NOMO-1 treated with dmso at 0.1 percent for 144 hours (cell line): ENCODE measurements at regions not wholly inside any gene's neighbourhood (a gene's known extent, or its start where the extent isn't known, plus 50 kb on each side); places are given as distances from the start of the nearest gene placed in this dataset.
A peak's percentile ranks its signal among the peaks of the same experiment; 100 is the strongest.
"Not testable (repeated sequence)": the region's sequence is repeated elsewhere in the genome, so short reads cannot be mapped to it uniquely, and the experiment has no call there.

Source experiments
- DNase-seq: peaks from one replicate; lab custom pipeline; 2025; ENCODE audit not compliant: unreplicated experiment; lab: John Stamatoyannopoulos, UW

DNA sequence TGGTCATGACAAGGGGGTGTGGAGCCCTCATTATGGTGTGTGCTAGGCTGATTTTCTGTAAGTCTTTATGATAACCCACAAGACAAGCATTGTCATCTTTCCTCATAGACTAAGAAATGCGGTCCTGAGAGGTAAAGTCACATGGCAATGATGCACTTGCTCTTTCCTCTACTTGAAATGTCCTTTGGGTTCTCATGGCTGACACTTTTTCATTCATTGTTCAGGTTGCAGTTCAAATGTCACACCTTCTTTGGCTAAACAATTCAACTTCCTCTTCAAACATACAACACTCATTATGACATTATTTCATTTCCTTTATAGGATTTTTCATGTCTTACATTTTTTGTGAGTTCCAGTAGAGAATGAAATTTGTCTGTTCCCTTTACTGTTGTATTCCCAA is 323.6 kb upstream of the PRR16 start:
- no peak for DNase-seq

DNA sequence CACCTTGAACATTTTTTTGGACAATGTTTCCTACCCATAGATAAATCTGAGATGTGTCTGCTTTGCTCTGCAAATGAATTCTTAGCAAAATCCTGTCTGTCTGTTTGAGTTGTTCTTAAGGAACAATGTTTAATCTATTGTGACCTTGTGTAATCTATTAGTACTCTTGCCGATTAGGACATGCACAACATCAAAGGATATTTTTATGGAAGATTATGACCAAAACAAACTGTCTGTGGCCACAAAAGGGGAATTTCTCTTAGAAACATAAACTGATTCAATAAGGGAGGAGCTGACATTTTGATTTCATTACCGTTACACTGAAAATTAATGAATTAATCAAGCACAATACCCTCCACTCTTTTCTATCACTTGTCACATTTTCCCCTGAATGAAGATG is 323.0 kb upstream of the PRR16 start:
- DNase-seq: no peak

- DNase-seq: no peak
These were observed 317.3 kb upstream of the PRR16 start for GRCh38 chr5:120146787-120147186.

GRCh38 chr5:120147911-120148310 is 316.2 kb upstream of the PRR16 start:
- DNase-seq: not testable (repeated sequence)

DNA sequence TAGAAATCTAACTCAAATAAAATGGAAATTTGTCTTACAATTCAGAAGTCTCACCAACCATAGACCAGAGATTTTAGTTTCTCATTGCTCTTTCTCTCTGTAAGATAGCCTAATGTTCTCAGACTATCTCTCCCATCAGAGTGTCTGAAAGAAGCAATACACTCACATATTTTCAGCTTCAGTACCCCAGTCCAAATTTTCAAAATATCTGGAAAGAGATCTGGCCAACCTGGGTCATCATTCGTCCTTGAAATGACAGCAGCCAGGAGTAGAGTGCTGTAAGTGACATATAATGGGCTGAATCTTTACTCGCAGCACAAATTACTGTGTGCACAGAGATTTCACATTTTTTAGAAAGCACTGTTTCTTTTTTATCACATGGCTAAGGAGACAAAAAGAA is 313.3 kb upstream of the PRR16 start:
- DNase-seq: no peak

GRCh38 chr5:120151181-120151580 is 312.9 kb upstream of the PRR16 start:
- DNase-seq: no peak

DNA sequence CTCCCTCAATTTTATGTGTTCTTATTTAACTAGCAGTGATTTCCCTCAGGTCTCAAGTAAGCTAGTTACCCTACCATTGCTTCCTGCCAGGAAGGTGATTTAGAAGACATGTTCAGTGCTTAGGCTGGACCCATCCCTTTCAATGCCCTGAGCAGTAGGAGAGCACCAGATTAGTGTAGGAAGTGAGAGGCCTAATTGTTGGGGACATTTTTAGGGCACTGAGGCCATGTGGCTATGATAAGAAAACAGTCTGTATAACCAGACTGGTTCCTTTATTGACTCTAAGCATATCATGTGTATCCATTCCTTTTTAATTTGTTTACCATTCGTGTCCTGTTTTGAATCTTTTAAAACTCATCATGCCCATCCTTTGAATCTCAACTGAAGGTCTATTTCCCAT is 312.3 kb upstream of the PRR16 start:
- no peak for DNase-seq

DNA sequence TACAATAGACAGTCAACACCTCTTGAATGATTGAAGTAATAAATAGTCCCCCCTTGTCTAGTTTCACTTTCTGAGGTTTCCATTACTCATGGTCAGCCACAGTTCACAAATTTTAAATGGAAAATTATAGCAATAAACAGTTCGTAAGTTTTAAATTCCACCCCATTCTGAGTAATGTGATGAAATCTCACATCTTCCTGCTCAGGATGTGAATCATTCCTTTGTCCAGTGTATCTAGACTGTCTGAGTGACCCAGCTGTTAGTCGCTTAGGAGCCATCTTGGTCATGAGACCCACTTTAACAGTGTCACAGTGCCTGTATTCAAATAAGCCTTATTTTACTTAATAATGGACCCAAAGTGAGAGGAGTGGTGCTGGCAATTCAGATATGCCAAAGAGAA is 311.6 kb upstream of the PRR16 start:
- no peak for DNase-seq

DNA sequence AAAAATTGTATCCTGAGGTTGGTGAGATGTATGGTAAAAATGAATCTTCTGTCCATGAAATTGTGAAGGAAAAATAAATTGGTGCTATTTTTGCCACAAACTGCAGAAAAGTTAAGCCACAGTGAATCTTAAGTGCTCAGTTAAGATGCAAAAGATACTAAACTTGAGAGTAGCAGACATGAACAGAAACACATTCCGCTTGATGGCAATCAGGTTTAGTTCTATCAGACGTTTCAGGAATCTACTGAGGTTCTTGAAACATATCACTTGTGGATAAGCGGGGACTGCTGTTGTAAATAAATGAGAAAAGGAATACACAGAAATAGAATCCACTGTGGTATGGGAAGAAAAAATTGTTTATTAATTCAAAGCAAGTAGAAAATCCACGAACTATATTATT is 311.2 kb upstream of the PRR16 start:
- no peak for DNase-seq

DNA sequence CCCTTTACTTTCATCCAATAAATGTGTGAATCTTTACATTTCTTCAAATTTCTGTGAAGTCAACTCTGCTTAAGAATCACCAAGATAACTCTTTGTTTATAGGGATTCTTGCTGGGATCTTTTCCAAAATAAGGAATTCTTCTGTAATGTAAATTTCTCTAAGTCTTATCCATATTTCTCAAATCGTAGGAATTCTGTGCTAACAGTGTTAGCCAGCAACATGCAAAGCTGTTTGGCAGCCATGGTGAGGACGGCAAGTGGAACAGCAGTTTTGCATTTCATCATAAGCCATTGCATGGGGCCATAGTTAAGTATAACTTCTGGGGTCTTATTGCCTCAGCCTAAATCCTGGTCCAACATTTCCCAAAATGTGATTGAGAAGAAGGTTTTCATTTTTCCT is 310.5 kb upstream of the PRR16 start:
- no peak for DNase-seq

DNA sequence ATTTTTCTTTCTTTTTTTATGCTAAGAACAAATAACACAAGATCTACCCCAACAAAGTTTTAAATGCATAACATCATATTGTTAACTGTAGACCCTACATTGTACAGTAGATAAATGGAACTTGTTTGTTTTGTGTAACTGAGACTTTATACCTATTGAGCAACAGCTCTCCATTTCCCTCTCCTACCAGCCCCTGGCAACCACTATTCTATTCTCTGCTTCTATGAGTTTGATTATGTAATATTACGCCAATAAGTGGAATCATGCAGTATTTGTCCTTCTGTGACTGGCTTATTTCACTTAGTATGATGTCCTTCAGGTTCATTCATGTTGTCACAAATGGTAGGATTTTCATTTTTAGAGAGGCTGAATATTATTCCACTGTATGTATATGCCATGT is 308.2 kb upstream of the PRR16 start:
- peak; percentile 30 for DNase-seq

DNA sequence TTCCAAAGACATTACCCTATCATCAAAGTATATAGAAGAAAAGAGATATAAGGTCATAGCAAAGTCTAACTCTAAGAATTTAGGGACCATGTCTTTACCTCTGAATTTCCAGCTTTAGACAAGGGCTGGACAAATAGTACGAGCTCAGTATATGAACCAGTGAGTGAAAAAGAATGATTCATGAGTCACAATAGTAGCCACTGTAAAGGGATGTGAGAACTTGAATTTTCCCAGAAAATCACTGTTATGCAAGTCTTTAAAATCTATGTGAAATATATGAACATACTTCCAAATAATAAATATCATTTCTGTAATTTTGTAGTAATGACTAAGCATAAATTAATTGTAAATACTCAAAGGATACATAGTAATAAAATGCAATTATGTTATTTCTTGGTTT is 305.9 kb upstream of the PRR16 start:
- no peak for DNase-seq

GRCh38 chr5:120159155-120159554 is 304.9 kb upstream of the PRR16 start:
- DNase-seq: no peak

- DNase-seq: no peak
These were observed 303.8 kb upstream of the PRR16 start for GRCh38 chr5:120160124-120160895.

DNA sequence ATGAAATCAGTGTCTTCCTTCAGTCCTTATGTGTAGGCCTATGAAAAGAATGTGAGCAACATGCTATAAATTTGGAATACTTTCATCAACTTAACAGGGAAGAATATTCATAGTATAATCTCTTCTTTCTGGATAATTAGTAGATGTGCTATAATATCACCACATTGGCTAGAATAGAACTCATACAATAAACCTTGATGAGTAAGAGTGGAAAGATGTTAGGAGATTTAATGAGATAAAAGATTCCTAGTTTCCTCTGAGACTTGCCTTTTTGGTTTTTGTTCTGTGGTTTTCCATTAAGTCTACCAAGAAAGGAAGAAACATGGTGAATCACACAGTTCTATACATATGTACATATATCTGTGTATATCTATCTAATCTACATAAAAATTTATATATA is 301.8 kb upstream of the PRR16 start:
- no peak for DNase-seq

DNA sequence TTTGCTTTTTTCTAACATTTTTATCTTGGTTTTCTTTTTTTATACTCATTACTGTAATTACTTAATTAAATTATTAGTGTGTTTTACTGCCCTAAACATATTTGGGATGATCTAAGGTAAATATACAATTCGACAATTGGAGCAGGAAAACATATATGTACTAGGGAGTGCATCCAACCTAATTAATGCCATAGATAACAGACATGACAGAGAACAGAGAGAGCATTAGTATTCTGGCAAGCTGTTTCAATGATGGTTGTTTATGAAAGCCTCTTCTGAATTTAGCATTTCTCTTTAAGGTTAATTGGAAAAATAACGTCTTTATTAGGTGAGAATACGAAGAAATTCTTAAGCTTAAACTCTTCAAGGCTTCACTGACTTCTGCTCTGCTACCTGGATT is 300.1 kb upstream of the PRR16 start:
- DNase-seq: no peak

- DNase-seq: no peak
These were observed 299.1 kb upstream of the PRR16 start for GRCh38 chr5:120164986-120165385.

DNA sequence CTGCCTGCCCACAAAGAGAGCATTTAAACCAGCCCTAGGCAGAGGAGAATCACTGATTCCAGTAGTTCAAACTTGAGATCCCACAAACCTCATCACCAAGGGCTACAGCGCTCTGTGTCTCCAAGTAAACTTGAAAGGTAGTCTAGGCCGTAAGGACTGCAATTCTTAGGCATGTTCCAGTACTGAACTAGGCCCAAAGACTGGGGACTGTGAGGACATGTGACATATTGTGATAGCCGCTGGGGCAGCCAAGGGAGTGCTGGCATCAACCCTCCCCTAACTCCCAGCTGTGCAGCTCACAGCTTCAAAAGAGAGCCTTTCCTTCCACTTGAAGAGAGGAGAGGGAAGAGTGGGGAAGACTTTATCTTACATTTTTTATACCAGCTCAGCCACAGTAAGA is 291.0 kb upstream of the PRR16 start:
- no peak for DNase-seq

- DNase-seq: no peak
These were observed 290.0 kb upstream of the PRR16 start for GRCh38 chr5:120174089-120174488.

- not testable (repeated sequence) for DNase-seq
These were observed 282.9 kb upstream of the PRR16 start for GRCh38 chr5:120181238-120181637.

DNA sequence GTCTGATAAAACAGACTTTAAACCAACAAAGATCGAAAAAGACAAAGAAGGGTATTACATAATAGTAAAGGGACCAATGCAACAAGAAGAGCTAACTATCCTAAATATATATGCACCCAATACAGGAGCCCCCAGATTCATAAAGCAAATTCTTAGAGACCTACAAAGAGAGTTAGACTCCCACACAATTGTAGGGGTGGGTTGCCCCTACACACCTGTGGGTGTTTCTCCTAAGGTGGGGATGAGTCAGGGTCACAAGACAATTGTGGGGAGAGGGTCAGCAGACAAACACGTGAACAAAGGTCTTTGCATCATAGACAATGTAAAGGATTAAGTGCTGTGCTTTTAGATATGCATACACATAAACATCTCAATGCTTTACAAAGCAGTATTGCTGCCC is 269.4 kb upstream of the PRR16 start:
- DNase-seq: not testable (repeated sequence)

DNA sequence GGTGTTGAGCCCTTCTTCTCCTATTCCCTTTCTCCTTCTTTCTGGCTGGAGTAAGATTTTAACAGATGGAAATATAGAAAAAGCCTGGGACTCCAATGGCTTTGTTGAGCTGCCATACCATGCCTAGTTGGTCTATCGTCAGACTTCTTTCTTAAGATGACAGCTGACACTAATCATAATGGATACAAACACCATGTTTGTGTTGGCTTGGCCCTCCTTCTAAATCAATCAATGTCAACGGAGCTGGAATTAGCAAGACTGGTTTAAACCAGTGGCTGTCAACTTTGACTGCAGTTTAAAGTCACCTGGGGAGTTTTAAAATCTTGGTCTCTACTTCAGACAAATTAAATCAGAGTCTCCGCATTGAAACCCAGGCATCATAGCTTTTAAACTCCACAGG is 264.5 kb upstream of the PRR16 start:
- no peak for DNase-seq

- no peak for DNase-seq
These were observed 257.0 kb upstream of the PRR16 start for GRCh38 chr5:120207129-120207528.
